ENCODE measurements at regions not wholly inside any gene's neighbourhood (a gene's known extent, or its start where the extent isn't known, plus 50 kb on each side); places are given as distances from the start of the nearest gene placed in this dataset.

DNA sequence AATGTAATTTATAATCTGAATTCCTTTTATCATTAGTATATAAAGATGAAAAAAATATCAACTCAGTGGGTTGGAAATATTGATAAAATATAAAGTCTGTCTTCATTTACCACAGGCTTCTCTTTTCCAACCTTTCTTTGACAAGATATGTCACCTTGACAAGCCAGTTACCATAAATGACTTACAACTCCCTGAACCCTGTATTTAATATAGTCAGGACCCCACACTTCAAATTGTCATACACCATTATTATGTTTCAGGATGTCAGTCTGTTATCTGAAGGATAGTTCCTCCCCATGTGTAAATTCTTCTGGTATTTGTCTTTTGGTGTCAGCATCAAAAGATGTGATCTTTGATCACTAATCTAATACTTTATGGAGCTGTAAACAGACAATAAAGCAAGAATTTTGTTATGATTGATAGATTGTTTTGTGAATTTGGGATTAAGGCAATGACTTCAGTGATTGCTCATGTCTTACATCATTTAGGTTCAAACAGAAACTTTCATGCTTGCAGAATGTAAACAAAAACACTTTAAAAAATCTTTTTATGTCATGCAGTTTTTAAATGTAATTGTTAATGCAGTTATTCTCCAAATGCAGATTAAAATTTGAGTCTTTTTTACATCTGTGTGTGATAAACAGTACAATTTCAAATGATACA lies 503.5 kb upstream of the BCHE start:
- H3K4me1 ChIP-seq, result no peaks in the 10 kb centered on the region
- intact Hi-C loops (cut with DNase I; ENCODE audit: low total_unique reads), result no loop called here
- no peak overlapping the region for H3K4me3 ChIP-seq
- in situ Hi-C loops (cut with MboI; ENCODE audit: low sequenced_read_pairs in 4 of 4), result no loop called here
- H3K9me3 ChIP-seq, result no peaks in the 10 kb centered on the region
- TF ChIP-seq, protein P1, sequence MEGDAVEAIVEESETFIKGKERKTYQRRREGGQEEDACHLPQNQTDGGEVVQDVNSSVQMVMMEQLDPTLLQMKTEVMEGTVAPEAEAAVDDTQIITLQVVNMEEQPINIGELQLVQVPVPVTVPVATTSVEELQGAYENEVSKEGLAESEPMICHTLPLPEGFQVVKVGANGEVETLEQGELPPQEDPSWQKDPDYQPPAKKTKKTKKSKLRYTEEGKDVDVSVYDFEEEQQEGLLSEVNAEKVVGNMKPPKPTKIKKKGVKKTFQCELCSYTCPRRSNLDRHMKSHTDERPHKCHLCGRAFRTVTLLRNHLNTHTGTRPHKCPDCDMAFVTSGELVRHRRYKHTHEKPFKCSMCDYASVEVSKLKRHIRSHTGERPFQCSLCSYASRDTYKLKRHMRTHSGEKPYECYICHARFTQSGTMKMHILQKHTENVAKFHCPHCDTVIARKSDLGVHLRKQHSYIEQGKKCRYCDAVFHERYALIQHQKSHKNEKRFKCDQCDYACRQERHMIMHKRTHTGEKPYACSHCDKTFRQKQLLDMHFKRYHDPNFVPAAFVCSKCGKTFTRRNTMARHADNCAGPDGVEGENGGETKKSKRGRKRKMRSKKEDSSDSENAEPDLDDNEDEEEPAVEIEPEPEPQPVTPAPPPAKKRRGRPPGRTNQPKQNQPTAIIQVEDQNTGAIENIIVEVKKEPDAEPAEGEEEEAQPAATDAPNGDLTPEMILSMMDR (IDR thresholded peaks at IDR 0.05 in 4 of 5, conservative IDR thresholded peaks at IDR 0.05 in 1 of 5), result no peak
- no peak for TF ChIP-seq POLR2A (IDR thresholded peaks at IDR 0.05)
- no peaks in the 10 kb centered on the region for H3K27me3 ChIP-seq
- H3K27ac ChIP-seq, result no peak overlapping the region
- H3K36me3 ChIP-seq, result no peaks in the 10 kb centered on the region
- ATAC-seq (no peak), DNase-seq (no peak)

DNA sequence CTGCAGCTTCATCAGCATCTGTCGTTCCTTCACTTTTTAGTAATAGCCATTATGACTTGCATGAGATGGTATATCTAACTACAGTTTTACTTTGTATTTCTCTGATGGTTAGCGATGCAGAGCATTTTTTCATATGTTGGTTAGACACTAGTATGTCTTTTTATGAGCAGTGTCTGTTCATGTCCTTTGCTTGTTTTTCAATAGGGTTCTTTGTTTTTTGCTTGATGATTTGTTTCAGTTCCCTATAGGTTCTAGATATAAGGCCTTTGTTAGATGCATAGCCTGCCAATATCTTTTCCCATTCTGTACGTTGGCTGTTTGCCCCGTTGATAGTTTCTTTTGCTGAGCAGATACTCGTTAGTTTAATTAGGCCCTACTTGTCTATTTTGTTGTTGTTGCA lies 487.2 kb upstream of the BCHE start:
- no peak for DNase-seq
- no peak for ATAC-seq
- Histone ChIP-seq H3K27me3 (no peaks in the 10 kb centered on the region), H3K9me3 (no peaks in the 10 kb centered on the region), H3K36me3 (no peaks in the 10 kb centered on the region), H3K27ac (no peak overlapping the region), H3K4me1 (no peaks in the 10 kb centered on the region), H3K4me3 (no peak overlapping the region)
- in situ Hi-C loops (cut with MboI; ENCODE audit: low sequenced_read_pairs in 4 of 4) (no loop called here), intact Hi-C loops (cut with DNase I; ENCODE audit: low total_unique reads) (no loop called here)
- TF ChIP-seq POLR2A (IDR thresholded peaks at IDR 0.05), result no peak
- TF ChIP-seq, protein P1 (IDR thresholded peaks at IDR 0.05 in 4 of 5, conservative IDR thresholded peaks at IDR 0.05 in 1 of 5), result no peak

DNA sequence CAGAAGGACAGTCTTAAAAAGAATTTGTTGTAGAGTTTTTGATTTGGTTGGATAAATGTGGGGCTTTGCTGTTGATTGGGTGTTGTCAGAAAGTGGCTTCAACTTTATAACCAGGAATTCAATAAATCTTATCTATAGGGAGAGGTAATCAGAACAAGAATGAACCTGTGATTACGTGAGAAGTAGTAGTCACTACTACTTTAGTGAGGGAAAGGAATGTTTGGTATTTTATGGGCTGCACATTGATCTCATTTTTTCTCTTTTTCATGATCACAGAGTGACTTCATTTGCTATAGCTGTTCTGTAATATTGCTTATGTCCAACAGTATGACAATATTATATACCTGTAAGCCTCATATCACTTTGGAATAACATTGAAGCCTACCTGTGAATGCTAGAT lies 485.2 kb upstream of the BCHE start:
- ATAC-seq, result no peak
- H3K4me3 ChIP-seq, result no peak overlapping the region
- in situ Hi-C loops (cut with MboI; ENCODE audit: low sequenced_read_pairs in 4 of 4) (no loop called here), intact Hi-C loops (cut with DNase I; ENCODE audit: low total_unique reads) (no loop called here)
- H3K4me1 ChIP-seq, result no peaks in the 10 kb centered on the region
- TF ChIP-seq, protein P1 (IDR thresholded peaks at IDR 0.05 in 4 of 5, conservative IDR thresholded peaks at IDR 0.05 in 1 of 5), result no peak
- no peak for TF ChIP-seq POLR2A (IDR thresholded peaks at IDR 0.05)
- H3K9me3 ChIP-seq, result no peaks in the 10 kb centered on the region
- no peak overlapping the region for H3K27ac ChIP-seq
- no peak for DNase-seq
- no peaks in the 10 kb centered on the region for H3K27me3 ChIP-seq
- no peaks in the 10 kb centered on the region for H3K36me3 ChIP-seq

DNA sequence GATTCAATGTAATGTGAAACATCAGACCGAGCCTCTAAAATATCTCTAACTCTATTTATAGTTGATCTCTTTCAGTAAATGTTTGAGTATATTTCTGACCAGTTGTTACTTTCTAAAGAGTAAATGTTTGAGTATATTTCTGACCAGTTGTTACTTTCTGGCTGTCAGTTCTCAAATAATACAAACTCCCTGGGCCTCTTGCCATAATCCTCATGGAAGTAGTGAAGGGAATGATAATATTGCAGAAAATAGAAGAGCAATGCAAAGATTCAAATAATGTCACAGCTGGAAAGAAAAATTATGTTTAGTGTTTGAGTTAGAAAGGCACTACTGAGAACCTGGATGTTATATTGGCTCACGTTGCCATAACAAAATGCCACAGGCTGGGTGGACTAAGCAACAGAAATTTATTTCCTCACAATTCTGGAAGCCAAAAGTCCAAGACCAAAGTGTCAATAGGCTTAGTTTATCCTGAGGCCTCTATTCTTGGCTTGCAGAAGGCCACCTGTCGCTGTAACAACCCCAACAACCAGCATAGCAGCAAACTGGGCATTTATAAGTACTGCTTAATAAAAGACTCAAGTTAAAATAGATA lies 470.6 kb upstream of the BCHE start:
- in situ Hi-C loops (cut with MboI; ENCODE audit: low sequenced_read_pairs in 4 of 4) (no loop called here), intact Hi-C loops (cut with DNase I; ENCODE audit: low total_unique reads) (no loop called here)
- H3K27ac ChIP-seq, result no peak overlapping the region
- H3K4me3 ChIP-seq, result no peak overlapping the region
- ATAC-seq (no peak), DNase-seq (no peak)
- no peaks in the 10 kb centered on the region for H3K27me3 ChIP-seq
- no peaks in the 10 kb centered on the region for H3K9me3 ChIP-seq
- no peaks in the 10 kb centered on the region for H3K36me3 ChIP-seq
- TF ChIP-seq, protein P1 (IDR thresholded peaks at IDR 0.05 in 4 of 5, conservative IDR thresholded peaks at IDR 0.05 in 1 of 5), result no peak
- TF ChIP-seq POLR2A (IDR thresholded peaks at IDR 0.05), result no peak
- no peaks in the 10 kb centered on the region for H3K4me1 ChIP-seq

Data from gastrocnemius medialis (tissue), 4 donors.